Bronchial epithelial cell (primary cell): ENCODE measurements at regions not wholly inside any gene's neighbourhood (a gene's known extent, or its start where the extent isn't known, plus 50 kb on each side); places are given as distances from the start of the nearest gene placed in this dataset.

Experiments used
- DNase-seq: peaks from one replicate; pipeline ENCODE4 v3.0.0-alpha.2; 2010; ENCODE audit warnings: low read depth
- FAIRE-seq: peaks from 2 replicates; lab custom pipeline; 2011; peaks lifted over from hg19 to GRCh38; lab: Jason Lieb, UNC
- H3K27me3 ChIP-seq: 2 replicates; pipeline ENCODE4 v1.5.1; 2011; ENCODE audit warnings: low read length; ENCODE audit not compliant: control insufficient read depth, insufficient read depth
- H3K36me3 ChIP-seq: 2 replicates; pipeline ENCODE4 v1.5.1; 2011; ENCODE audit warnings: low read length; ENCODE audit not compliant: control insufficient read depth, insufficient read depth
- H3K4me3 ChIP-seq: 2 replicates; pipeline ENCODE4 v1.5.1; 2011; ENCODE audit warnings: mild to moderate bottlenecking, low read depth, low read length, control low read depth
- CTCF ChIP-seq: IDR thresholded peaks from 2 replicates; pipeline ENCODE4 v1.5.1; 2011; ENCODE audit warnings: mild to moderate bottlenecking, moderate library complexity, low read length, control low read depth, inconsistent platforms; ENCODE audit not compliant: insufficient read depth, severe bottlenecking

GRCh38 chr4:156495836-156496235 is 475.8 kb downstream of the PDGFC start:
- DNase-seq (peak; percentile 7), FAIRE-seq (no peak)
- Histone ChIP-seq H3K27me3 (no peaks in the 10 kb centered on the region), H3K36me3 (no peaks in the 10 kb centered on the region), H3K4me3 (no peak overlapping the region)
- no peak for TF ChIP-seq CTCF

- no peak for TF ChIP-seq CTCF
- no peaks in the 10 kb centered on the region for H3K27me3 ChIP-seq
- FAIRE-seq (no peak), DNase-seq (no peak)
- no peaks in the 10 kb centered on the region for H3K36me3 ChIP-seq
- no peak overlapping the region for H3K4me3 ChIP-seq
Measured at GRCh38 chr4:156495091-156495490, 476.5 kb downstream of the PDGFC start.

DNA sequence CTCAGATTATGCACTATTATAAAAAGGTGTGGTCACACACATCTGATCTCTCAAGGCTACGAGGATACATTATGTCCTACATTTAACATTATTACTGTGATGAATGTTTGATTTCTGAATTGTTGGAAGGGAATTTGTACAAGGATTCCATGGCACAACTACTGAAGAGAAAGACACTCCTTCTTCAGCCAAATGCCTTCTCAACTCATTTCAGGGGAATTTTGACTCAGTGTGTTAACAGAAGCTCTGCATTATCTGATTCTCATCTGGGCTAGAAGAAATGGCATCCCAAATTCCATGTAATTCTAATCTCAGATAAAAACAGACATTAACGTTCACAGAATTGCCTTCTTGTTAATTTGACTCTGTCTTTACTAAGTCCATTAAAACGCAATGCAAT is 477.7 kb downstream of the PDGFC start:
- DNase-seq (no peak), FAIRE-seq (no peak)
- H3K4me3 ChIP-seq: no peak overlapping the region
- no peaks in the 10 kb centered on the region for H3K27me3 ChIP-seq
- TF ChIP-seq CTCF: no peak
- H3K36me3 ChIP-seq: no peaks in the 10 kb centered on the region

- no peak for DNase-seq
- H3K36me3 ChIP-seq: no peaks in the 10 kb centered on the region
- no peak for FAIRE-seq
Measured at GRCh38 chr4:156487107-156487506, 484.5 kb downstream of the PDGFC start.

DNA sequence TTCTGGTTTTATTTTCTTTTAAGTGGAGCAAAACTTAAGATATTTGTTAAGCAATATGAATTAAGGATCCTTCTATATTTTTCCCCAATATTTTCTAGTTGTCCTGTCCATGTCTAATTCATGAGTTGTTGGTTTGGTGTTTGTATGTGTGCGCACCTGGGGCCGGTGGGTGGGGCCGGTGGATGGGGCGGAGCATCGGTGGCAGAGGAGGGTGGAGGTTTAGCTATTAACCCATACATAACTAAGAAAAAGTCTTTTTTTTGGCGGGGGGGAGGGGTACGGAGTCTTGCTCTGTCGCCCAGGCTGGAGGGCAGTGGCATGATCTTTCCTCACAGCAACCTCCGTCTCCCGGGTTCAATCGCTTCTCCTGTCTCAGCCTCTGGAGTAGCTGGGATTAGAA is 489.8 kb downstream of the PDGFC start:
- TF ChIP-seq CTCF: no peak
- Histone ChIP-seq H3K36me3 (no peaks in the 10 kb centered on the region), H3K27me3 (no peaks in the 10 kb centered on the region), H3K4me3 (no peak overlapping the region)
- DNase-seq (no peak), FAIRE-seq (no peak)

More at GRCh38 chr4:156487107-156487506, 484.5 kb downstream of the PDGFC start:
- TF ChIP-seq CTCF: no peak
- Histone ChIP-seq H3K4me3 (no peak overlapping the region), H3K27me3 (no peaks in the 10 kb centered on the region)

- Histone ChIP-seq H3K4me3 (no peak overlapping the region), H3K36me3 (no peaks in the 10 kb centered on the region), H3K27me3 (no peaks in the 10 kb centered on the region)
- no peak for TF ChIP-seq CTCF
- FAIRE-seq: no peak
- no peak for DNase-seq
Measured at GRCh38 chr4:156477636-156478035, 494.0 kb downstream of the PDGFC start.
